Fibroblast of peridontal ligament (primary cell): ENCODE measurements at regions not wholly inside any gene's neighbourhood (a gene's known extent, or its start where the extent isn't known, plus 50 kb on each side); places are given as distances from the start of the nearest gene placed in this dataset.

Experiments used
- DNase-seq: peaks from one replicate; pipeline ENCODE4 v3.0.0-alpha.2; 2010; ENCODE audit errors: extremely low read depth

DNA sequence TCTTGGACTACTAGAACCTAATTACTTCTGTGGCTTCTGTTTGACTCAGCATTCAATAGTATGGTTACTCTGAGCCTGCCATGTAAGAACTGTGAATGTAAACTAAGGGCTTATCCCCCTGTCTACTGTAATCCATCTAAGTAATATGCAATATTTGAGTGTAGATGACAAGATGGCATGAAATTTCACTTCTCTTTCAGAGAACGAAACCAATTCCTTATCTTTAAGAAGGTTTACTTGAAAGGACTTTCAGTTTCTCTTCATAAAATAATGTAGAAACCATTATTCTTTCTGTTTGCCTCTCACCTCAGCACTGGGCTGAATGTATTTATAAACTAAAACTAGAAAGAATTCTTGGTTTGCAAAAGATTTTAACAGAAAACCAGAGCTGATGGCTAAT lies 60.4 kb upstream of the ARID2 start:
- peak; percentile 60 for DNase-seq

GRCh38 chr12:45669792-45670191 lies 59.7 kb upstream of the ARID2 start:
- peak; percentile 71 for DNase-seq

GRCh38 chr12:45670346-45671065 lies 59.0 kb upstream of the ARID2 start:
- DNase-seq, result no peak

DNA sequence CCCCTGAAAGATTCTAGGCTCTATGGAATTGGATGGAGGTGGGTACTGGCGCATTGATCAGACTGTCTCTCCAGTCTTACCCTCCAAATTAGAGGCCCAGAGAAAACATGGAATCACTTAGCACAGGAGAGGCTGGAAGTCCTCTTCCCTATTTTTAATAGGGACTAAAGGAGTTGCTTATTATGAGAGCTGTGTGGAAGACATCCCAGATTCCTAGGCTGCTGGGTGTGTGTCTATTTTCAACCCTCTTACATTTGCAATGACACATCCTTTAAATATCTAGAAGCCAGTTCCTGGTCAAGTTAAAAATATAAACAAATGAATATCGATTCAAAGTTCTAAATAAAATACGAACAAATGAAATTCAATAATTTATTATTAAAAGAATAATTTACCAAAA lies 58.3 kb upstream of the ARID2 start:
- peak; percentile 77 for DNase-seq

GRCh38 chr12:45674181-45674977 lies 55.1 kb upstream of the ARID2 start:
- peak; percentile 94 for DNase-seq

- no peak for DNase-seq
These were observed 54.0 kb upstream of the ARID2 start for GRCh38 chr12:45675534-45675933.
